ENCODE measurements at regions not wholly inside any gene's neighbourhood (a gene's known extent, or its start where the extent isn't known, plus 50 kb on each side); places are given as distances from the start of the nearest gene placed in this dataset.

DNA sequence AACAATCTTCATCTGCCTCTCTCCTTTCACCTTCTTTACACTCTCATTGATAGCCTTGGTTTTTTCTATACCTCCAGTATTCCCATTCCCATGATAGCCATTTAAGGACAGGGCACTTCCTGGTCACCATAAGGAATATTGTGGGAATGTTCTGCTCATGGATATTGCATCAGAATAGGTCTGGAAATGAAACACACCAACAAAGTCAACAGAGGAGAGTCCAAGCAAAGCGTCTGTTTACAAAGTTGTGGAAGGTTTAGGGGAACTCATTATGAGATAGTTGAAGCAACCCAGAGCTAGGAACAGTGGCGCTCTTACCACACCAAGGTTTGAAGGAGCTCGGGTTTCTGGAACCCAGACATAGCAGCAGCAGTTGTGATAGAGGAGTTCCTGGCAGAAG is 150.3 kb upstream of the TNP1 start:
- no peaks in the 10 kb centered on the region for H3K4me1 Mint-ChIP-seq
- POLR2A ChIA-PET = no interaction called here
- Histone ChIP-seq H4K20me1 (ENCODE audit: control insufficient read depth, insufficient read depth, low read length, poor library complexity, severe bottlenecking) (no peaks in the 10 kb centered on the region), H2AFZ (ENCODE audit: insufficient read depth, low read depth, low read length, poor library complexity, severe bottlenecking) (no peak overlapping the region), H3K36me3 (replicated peaks in 1 of 2; ENCODE audit: control extremely low read depth in 1 of 2, control insufficient read depth in 1 of 2, extremely low read depth in 1 of 2, insufficient read depth in 2 of 2, low read length in 1 of 2) (no peaks in the 10 kb centered on the region), H3K4me2 (replicated peaks; ENCODE audit: low read depth, low read length, poor library complexity, severe bottlenecking) (no peak overlapping the region), H3K4me1 (ENCODE audit: control insufficient read depth in 2 of 2, insufficient read depth in 2 of 2, low read length in 2 of 2) (no peaks in the 10 kb centered on the region), H3K9me3 (ENCODE audit: control extremely low read depth in 1 of 3, control insufficient read depth in 2 of 3, insufficient read depth in 1 of 3, low read length in 2 of 3) (no peaks in the 10 kb centered on the region), H3K27ac (ENCODE audit: low read length in 2 of 2) (no peak overlapping the region), H3K9ac (ENCODE audit: low read length) (no peak overlapping the region), H3K27me3 (replicated peaks in 1 of 4; ENCODE audit: control extremely low read depth in 1 of 4, control insufficient read depth in 3 of 4, insufficient read depth in 4 of 4, low read length in 3 of 4) (peaks cover 0 to 1% (median 0%) of the 10 kb centered on the region in 4 experiments), H3K4me3 (ENCODE audit: control extremely low read depth in 1 of 5, extremely low read depth in 1 of 5, insufficient read depth in 1 of 5, low read depth in 2 of 5, low read length in 4 of 5) (no peak overlapping the region), H3K79me2 (ENCODE audit: control insufficient read depth, insufficient read depth, low read length) (no peaks in the 10 kb centered on the region)
- intact Hi-C loops (cut with micrococcal nuclease) = no loop called here
- ATAC-seq (ENCODE audit: low read depth) (no peak), DNase-seq (no peak)
- H3K9me3 Mint-ChIP-seq (ENCODE audit: insufficient read depth) = peaks cover 6% of the 10 kb centered on the region
- CTCF ChIA-PET = no interaction called here
- TF ChIP-seq EZH2 (IDR thresholded peaks at IDR 0.05; ENCODE audit: borderline replicate concordance, insufficient read depth, low read depth, low read length, poor library complexity, severe bottlenecking) = no peak
- H3K27me3 Mint-ChIP-seq = peaks cover 35% of the 10 kb centered on the region
- no peak overlapping the region for H3K4me3 Mint-ChIP-seq
- H3K27ac Mint-ChIP-seq = no peak overlapping the region
- 92% methylated on average over 2 of the region's 3 CpGs for WGBS (ENCODE audit: insufficient coverage)

DNA sequence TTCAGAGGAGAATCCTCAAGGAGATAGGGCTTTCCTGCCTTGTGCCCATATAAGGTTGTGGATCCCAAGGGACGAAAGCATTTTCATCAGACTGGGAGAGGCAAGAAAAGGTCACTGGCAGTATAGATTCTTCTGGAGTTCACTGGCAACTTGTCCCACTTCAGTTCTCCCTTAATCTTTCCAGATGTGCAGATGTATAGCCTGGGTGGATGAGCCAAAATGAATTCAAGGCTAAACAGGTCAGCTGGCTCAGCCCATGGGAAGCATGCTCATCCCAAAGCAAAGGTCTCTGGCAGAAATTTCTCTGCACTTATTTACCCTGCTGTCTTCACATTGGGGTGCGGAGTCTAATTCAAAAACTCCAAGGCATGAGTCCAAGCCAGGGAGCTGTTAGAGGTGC is 148.9 kb upstream of the TNP1 start:
- Mint-ChIP-seq H3K27ac (no peak overlapping the region), H3K27me3 (peaks cover 30% of the 10 kb centered on the region), H3K9me3 (ENCODE audit: insufficient read depth) (peaks cover 6% of the 10 kb centered on the region), H3K4me1 (no peaks in the 10 kb centered on the region), H3K4me3 (no peak overlapping the region)
- Histone ChIP-seq H3K27me3 (replicated peaks in 1 of 4; ENCODE audit: control extremely low read depth in 1 of 4, control insufficient read depth in 3 of 4, insufficient read depth in 4 of 4, low read length in 3 of 4) (no peaks in the 10 kb centered on the region), H3K4me1 (ENCODE audit: control insufficient read depth in 2 of 2, insufficient read depth in 2 of 2, low read length in 2 of 2) (no peaks in the 10 kb centered on the region), H3K27ac (ENCODE audit: low read length in 2 of 2) (no peak overlapping the region), H3K9me3 (ENCODE audit: control extremely low read depth in 1 of 3, control insufficient read depth in 2 of 3, insufficient read depth in 1 of 3, low read length in 2 of 3) (no peaks in the 10 kb centered on the region), H2AFZ (ENCODE audit: insufficient read depth, low read depth, low read length, poor library complexity, severe bottlenecking) (no peak overlapping the region), H3K4me2 (replicated peaks; ENCODE audit: low read depth, low read length, poor library complexity, severe bottlenecking) (no peak overlapping the region), H4K20me1 (ENCODE audit: control insufficient read depth, insufficient read depth, low read length, poor library complexity, severe bottlenecking) (no peaks in the 10 kb centered on the region), H3K36me3 (replicated peaks in 1 of 2; ENCODE audit: control extremely low read depth in 1 of 2, control insufficient read depth in 1 of 2, extremely low read depth in 1 of 2, insufficient read depth in 2 of 2, low read length in 1 of 2) (no peaks in the 10 kb centered on the region), H3K9ac (ENCODE audit: low read length) (no peak overlapping the region), H3K79me2 (ENCODE audit: control insufficient read depth, insufficient read depth, low read length) (no peaks in the 10 kb centered on the region), H3K4me3 (ENCODE audit: control extremely low read depth in 1 of 5, extremely low read depth in 1 of 5, insufficient read depth in 1 of 5, low read depth in 2 of 5, low read length in 4 of 5) (no peak overlapping the region)
- intact Hi-C loops (cut with micrococcal nuclease) = no loop called here
- DNase-seq (no peak), ATAC-seq (ENCODE audit: low read depth) (no peak)
- TF ChIP-seq, protein P1, sequence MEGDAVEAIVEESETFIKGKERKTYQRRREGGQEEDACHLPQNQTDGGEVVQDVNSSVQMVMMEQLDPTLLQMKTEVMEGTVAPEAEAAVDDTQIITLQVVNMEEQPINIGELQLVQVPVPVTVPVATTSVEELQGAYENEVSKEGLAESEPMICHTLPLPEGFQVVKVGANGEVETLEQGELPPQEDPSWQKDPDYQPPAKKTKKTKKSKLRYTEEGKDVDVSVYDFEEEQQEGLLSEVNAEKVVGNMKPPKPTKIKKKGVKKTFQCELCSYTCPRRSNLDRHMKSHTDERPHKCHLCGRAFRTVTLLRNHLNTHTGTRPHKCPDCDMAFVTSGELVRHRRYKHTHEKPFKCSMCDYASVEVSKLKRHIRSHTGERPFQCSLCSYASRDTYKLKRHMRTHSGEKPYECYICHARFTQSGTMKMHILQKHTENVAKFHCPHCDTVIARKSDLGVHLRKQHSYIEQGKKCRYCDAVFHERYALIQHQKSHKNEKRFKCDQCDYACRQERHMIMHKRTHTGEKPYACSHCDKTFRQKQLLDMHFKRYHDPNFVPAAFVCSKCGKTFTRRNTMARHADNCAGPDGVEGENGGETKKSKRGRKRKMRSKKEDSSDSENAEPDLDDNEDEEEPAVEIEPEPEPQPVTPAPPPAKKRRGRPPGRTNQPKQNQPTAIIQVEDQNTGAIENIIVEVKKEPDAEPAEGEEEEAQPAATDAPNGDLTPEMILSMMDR (IDR thresholded peaks at IDR 0.05) = no peak
- no peak for TF ChIP-seq EZH2 (IDR thresholded peaks at IDR 0.05; ENCODE audit: borderline replicate concordance, insufficient read depth, low read depth, low read length, poor library complexity, severe bottlenecking)
- ChIA-PET CTCF (no interaction called here), POLR2A (no interaction called here)
- no CpG with 5 or more reads among the region's 2 CpGs for WGBS (ENCODE audit: insufficient coverage)
